ENCODE measurements at regions not wholly inside any gene's neighbourhood (a gene's known extent, or its start where the extent isn't known, plus 50 kb on each side); places are given as distances from the start of the nearest gene placed in this dataset.

- TF ChIP-seq, protein P1, sequence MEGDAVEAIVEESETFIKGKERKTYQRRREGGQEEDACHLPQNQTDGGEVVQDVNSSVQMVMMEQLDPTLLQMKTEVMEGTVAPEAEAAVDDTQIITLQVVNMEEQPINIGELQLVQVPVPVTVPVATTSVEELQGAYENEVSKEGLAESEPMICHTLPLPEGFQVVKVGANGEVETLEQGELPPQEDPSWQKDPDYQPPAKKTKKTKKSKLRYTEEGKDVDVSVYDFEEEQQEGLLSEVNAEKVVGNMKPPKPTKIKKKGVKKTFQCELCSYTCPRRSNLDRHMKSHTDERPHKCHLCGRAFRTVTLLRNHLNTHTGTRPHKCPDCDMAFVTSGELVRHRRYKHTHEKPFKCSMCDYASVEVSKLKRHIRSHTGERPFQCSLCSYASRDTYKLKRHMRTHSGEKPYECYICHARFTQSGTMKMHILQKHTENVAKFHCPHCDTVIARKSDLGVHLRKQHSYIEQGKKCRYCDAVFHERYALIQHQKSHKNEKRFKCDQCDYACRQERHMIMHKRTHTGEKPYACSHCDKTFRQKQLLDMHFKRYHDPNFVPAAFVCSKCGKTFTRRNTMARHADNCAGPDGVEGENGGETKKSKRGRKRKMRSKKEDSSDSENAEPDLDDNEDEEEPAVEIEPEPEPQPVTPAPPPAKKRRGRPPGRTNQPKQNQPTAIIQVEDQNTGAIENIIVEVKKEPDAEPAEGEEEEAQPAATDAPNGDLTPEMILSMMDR (IDR thresholded peaks at IDR 0.05), result no peak
- no peaks in the 10 kb centered on the region for H3K36me3 ChIP-seq
- no peak overlapping the region for H3K27ac ChIP-seq
- 71 to 93% methylated on average over 3 of the region's 3 CpGs for WGBS, 2 donors
- H3K4me3 ChIP-seq, result no peak overlapping the region
- DNase-seq (no peak), ATAC-seq (no peak)
- no peaks in the 10 kb centered on the region for H3K27me3 ChIP-seq
- intact Hi-C loops (cut with DNase I), result no loop called here
- H3K9me3 ChIP-seq, result peaks cover 0 to 11% (median 0%) of the 10 kb centered on the region in 11 donors
- H3K4me1 ChIP-seq, result peaks cover 0 to 7% (median 0%) of the 10 kb centered on the region in 9 donors
Measured at GRCh38 chr5:93336330-93337110, 244.5 kb downstream of the NR2F1-AS1 start.

DNA sequence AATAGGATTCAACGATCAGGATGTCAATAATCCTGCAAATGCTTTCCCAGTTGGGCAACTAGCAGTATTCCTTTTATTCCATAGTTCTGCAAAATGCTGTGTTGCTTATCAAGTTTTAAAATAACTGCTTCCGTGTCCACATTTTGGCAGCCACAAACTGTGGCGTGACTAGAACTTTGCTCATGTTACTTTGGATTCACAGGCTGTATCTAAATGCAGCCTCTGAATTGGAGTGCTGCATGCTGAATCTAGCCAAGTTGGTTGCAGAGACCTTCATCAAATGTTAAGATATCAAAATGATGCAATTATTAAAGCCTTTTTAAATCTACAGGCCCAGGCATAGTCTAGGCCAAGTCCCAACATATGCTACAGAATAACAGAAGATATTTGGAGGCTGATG lies 249.2 kb downstream of the NR2F1-AS1 start:
- H3K27ac ChIP-seq, result no peak overlapping the region
- intact Hi-C loops (cut with DNase I), result no loop called here
- TF ChIP-seq, protein P1 (IDR thresholded peaks at IDR 0.05), result no peak
- H3K4me1 ChIP-seq, result peaks cover 0 to 10% (median 0%) of the 10 kb centered on the region in 9 donors
- no peaks in the 10 kb centered on the region for H3K36me3 ChIP-seq
- H3K27me3 ChIP-seq, result no peaks in the 10 kb centered on the region
- WGBS, 2 donors, result 50 to 55% methylated on average over 3 of the region's 3 CpGs
- no peaks in the 10 kb centered on the region for H3K9me3 ChIP-seq
- H3K4me3 ChIP-seq, result no peak overlapping the region
- ATAC-seq (peak in 6 of 8 donors; percentile 53 to 81 (median 68)), DNase-seq (no peak)

DNA sequence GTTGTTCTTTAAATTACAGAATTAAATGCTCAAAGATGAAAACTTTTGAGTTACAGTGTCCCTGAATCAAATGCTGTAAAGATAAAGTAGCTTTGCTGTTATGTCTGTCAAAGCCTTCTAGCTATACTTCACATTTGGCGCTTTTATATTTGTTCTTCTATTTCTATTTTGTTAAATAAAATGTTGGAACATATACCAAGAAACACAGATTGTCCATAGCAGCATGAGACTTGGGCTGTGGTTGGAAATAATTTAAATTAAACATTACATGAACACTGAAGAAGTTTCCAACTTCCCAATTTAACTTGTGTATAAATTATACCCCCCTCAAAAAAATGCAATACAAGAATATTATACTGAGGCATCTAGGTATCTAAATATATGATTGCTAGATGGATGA lies 249.8 kb downstream of the NR2F1-AS1 start:
- intact Hi-C loops (cut with DNase I), result no loop called here
- H3K27me3 ChIP-seq, result no peaks in the 10 kb centered on the region
- TF ChIP-seq, protein P1 (IDR thresholded peaks at IDR 0.05), result no peak
- H3K4me1 ChIP-seq, result peaks cover 0 to 10% (median 0%) of the 10 kb centered on the region in 9 donors
- no peak for DNase-seq
- no peak overlapping the region for H3K4me3 ChIP-seq
- ATAC-seq, result no peak
- WGBS, 2 donors, result 98 to 99% methylated on average over 1 of the region's 1 CpG
- no peaks in the 10 kb centered on the region for H3K36me3 ChIP-seq
- no peak overlapping the region for H3K27ac ChIP-seq
- no peaks in the 10 kb centered on the region for H3K9me3 ChIP-seq

DNA sequence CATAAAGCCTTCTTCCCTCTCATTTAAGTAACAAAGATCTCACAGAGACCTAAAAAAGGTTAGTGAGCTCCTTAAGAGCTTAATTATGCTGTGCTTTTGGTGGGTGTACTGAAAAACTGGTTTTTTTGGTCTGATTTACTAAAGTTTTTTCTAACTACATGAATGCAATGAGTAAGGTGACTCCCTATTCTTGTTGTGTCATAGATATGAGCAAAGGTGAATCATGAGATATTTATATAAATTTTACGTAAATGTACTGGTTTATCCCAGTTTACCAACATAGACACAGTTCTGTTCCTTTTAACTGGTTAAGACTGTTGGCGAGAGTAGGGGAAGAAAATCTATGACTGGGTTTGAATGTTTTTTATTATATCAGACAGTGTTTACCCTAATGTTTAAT lies 250.5 kb downstream of the NR2F1-AS1 start:
- no peak overlapping the region for H3K4me3 ChIP-seq
- TF ChIP-seq, protein P1 (IDR thresholded peaks at IDR 0.05), result no peak
- ATAC-seq (no peak), DNase-seq (no peak)
- H3K4me1 ChIP-seq, result peaks cover 0 to 10% (median 0%) of the 10 kb centered on the region in 9 donors
- 68 to 93% methylated on average over 2 of the region's 2 CpGs for whole genome bisulfite sequencing, 2 donors
- intact Hi-C loops (cut with DNase I), result no loop called here
- H3K27me3 ChIP-seq, result no peaks in the 10 kb centered on the region
- no peaks in the 10 kb centered on the region for H3K9me3 ChIP-seq
- no peak overlapping the region for H3K27ac ChIP-seq
- H3K36me3 ChIP-seq, result no peaks in the 10 kb centered on the region

All from heart right ventricle (tissue), 16 donors.